ENCODE measurements at regions not wholly inside any gene's neighbourhood (a gene's known extent, or its start where the extent isn't known, plus 50 kb on each side); places are given as distances from the start of the nearest gene placed in this dataset.

GRCh38 chr4:136737066-136737465, 795.2 kb downstream of the PCDH18 start:
- no peak for TF ChIP-seq CTCF (IDR thresholded peaks at IDR 0.05)
- no peak for TF ChIP-seq EZH2 (IDR thresholded peaks at IDR 0.05; ENCODE audit: borderline replicate concordance, insufficient read depth, low read depth, low read length, poor library complexity, severe bottlenecking)
